GM19324 (cell line): ENCODE measurements at regions not wholly inside any gene's neighbourhood (a gene's known extent, or its start where the extent isn't known, plus 50 kb on each side); places are given as distances from the start of the nearest gene placed in this dataset.
"Not testable (repeated sequence)": the region's sequence is repeated elsewhere in the genome, so short reads cannot be mapped to it uniquely, and the experiment has no call there.

Source experiments
- ATAC-seq: cut with Tn5 transposase; IDR thresholded peaks from one replicate; pipeline ENCODE4 v1.9.1; 2021; ENCODE audit warnings: mild to moderate bottlenecking, moderate library complexity; ENCODE audit not compliant: unreplicated experiment, low FRiP score

DNA sequence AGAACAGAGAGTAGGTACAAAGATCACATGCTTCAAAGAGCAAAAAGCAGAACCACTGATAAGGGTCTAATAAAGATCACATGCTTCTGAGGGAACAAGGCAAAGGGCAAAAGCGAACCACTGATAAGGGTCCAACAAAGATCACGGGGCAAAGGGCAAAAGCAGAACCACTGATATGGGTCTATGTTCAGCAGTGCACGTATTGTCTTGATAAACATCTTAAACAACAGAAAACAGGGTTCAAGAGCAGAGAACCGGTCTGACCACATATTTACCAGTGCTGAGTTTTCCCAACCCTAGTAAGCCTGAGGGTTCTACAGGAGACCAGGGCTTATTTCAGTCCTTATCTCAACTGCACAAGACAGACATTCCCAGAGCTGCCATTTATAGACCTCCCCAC is 362.7 kb upstream of the ATXN7L3B start:
- ATAC-seq = not testable (repeated sequence)

DNA sequence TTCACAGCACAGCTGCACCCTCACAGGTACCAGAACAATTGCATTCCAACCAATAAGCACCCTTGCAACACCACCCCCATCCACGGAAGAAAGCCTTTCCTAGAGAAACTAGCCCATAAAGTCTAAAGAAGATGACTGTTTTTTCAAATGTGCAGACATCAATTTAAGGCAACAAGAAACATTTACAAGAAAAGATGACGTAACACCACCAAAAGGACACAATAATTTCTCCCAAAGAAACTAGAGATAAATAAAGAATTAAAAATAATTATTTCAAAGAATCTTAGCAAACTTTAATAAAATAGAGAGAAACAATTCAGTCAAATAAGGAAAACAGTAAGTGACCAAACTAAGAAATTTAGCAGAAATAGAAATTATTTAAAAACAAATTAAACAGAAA is 352.3 kb upstream of the ATXN7L3B start:
- ATAC-seq = no peak

DNA sequence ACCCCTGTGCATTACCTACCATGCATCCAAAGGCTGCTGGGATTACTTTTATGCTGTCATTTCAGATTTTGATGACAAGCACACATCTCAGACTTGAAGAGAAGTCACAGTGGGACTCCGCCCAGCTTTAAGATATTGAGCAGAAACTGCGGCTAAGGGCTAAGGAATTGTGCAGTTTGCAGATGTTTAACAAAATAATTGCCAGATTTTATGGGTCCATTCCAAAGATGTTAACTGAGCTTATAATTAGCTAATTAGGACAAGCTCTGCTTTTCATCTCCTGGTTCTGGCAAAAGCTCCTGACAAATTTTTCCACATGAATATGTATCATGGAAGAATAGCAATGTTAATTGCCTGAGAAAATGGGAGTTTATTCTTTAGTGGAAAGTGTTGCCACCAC is 344.4 kb upstream of the ATXN7L3B start:
- ATAC-seq = no peak

DNA sequence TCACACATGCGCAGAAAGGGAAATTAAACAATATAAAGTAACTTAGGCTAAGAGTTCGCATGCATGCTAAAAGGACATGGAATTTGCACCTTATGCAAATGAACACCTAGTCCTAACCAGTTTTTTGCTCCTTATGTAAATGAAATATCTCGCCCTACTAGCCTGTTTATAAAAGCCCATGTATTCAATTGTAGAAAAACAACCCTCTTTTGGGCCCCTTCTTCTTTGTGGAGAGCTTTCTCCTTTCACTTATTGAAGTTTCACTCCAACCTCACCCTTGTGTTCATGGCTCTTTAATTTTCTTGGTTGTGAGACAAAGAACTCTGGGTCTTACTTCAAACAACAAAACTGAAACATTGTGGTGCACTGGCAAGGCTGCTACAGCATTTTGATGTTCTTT is 333.4 kb upstream of the ATXN7L3B start:
- no peak for ATAC-seq

DNA sequence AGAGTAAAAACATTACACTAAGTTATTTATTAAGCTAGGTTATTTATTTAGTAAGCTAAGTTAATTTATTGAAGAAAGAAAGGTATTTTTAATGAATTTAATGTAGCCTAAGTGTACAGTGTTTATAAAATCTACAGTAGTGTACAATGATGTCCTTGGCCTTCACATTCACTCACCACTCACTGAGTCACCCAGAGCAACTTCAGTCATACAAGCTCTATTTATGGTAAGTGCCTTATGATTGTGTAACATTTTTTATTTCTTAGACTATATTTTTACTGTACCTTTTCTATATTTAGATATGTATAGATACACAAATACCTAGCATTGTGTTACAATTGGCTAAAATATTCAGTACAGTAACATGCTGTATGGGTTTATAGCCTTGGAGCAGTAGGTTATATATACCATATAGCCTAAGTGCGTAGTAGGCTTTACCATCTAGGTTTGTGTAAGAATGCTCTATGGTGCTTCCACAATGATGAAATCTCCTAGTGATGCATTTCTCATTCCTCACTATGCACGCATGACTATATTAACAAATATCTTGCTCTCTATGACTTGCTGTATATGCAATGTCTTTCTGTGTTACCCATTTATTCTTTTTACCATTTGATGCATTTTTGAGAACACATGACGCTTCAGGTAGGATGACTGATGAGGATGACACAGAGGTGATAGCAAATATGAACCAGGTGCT is 309.6 kb upstream of the ATXN7L3B start:
- ATAC-seq = no peak

DNA sequence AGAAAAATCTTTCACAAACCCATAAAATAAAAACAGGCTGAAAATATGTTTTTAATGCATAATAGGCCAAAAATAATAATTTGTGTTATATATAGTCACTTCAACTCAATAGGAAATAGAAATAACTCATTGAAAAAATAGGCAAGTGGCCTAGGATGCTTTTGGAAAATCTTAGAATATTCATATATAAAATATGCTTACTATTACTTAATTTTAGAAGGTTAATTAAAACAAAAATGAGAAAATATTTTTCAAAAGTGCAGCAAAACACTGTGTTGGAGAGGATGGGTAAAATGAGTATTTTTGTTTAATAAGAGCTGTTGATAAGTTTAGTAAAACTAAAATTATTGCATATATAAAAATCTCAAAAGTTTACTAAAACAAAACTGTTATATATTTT is 308.0 kb upstream of the ATXN7L3B start:
- ATAC-seq = no peak

DNA sequence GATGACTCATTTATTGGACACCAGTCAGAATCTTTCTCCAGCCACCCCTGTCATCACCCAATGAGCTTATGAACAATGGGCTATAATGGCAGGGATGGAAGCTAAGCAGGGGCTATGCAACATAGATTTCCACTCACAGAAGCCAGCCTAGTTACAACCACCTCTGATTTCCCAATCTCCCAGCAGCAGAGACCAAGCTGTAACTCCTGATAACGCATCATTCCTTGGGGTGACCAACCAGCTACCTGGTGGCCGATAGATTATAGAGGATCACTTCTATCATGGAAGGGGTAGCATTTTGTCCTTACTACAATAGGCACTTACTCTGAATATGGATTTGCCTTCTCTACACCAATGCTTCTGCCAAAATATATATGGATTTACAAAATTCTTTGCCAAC is 302.3 kb upstream of the ATXN7L3B start:
- no peak for ATAC-seq

DNA sequence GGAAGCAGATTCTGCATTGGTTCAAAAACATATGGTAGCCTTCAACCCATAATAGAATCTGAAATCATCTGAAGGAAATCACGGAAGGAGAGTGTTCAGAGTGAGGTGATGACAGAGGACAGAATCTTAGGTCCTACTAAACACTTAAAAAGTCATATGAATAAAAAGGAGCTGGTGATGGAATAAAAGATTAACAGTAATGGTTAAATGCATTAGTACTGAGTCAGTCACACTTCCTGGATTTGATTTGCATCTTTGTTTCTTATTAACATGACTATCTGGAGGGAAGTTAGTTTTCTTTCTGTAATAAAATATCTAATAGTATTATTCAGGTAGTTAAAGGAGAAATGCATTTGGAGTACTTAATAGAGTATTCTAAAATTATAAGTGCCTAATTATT is 296.3 kb upstream of the ATXN7L3B start:
- ATAC-seq = no peak

DNA sequence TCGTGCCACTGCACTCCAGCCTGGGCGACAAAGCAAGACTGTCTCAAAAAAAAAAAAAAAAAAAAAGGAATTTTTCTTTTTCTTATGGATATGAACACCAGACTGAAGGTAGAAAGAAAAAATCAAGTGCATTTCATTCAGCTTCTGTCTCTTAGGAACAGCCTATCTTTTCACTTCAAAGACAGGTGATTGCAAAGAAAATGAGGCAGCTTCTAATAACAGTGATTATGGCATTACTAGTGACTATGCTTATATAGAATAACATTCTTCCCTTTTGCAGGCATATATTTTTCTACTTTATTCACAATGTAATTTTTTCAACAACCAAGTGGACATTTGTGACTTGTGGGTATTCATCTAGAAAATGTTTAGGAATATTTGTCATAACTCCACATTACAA is 295.5 kb upstream of the ATXN7L3B start:
- no peak for ATAC-seq

DNA sequence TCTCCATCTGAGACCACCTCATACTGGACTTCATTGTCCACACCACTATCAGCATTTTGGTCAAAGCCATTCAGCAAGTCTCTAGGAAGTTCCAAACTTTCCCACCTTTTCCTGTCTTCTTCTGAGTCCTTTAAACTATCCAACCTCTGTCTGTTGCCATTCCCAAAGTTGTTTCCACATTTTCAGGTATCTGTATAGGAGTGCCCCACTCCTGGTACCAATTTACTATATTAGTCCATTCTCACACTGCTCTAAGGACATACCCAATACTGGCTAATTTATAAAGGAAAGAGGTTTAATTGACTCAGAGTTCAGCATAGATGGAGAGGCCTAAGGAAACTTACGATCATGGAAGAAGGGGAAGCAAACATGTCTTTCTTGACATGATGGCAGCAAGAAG is 292.2 kb upstream of the ATXN7L3B start:
- no peak for ATAC-seq

DNA sequence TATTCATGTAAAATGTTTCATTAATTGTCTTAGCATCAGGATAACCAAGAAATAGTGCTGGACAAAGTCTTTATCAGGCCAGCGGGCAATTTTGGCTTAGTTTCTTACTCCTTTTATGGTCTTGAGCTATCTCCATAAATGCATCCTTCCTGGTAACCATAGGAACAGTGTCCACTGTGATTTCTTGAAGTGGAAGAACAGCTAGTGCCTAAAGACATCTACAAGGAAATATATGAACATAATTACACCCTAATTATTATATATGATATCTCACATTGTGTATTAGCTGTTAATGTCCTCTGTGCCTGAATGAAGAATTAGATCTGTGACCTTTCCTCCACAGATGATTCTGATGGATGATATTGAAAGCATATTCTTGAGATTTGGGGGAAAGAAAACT is 286.7 kb upstream of the ATXN7L3B start:
- no peak for ATAC-seq

DNA sequence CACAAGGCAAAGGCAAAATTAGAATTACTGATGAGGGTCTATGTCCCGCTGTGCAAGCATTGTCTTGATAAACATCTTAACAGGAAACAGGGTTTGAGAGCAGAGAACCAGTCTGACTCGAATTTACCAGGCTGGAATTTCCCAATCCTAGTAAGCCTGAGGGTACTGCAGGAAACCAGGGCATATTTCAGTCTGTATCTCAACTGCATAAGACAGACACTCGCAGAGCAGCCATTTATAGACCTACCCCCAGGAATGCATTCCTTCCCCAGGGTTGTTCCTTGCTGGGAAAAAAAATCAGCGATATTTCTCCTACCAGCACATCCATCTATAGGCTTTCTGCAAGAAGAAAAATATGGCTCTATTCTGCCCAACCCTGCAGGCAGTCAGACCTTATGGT is 283.8 kb upstream of the ATXN7L3B start:
- ATAC-seq = not testable (repeated sequence)

DNA sequence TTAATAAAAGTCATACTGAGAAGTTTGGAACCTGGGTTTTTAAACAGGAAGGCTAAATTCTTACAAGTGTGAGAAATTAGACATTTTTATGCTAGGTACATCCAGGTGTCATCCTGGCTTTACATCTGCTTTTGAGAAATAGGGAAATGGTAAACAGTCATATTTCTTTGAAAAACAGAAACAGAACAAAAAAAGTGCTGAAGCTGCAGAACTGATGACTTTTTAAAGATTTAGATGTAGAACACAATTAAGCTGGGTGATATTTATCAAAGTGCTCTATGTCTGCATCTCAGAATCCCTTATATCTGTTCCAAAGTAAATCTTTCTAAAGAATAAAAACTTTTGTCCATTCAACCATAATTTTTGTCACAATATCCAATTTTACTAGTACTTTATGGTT is 282.9 kb upstream of the ATXN7L3B start:
- no peak for ATAC-seq

DNA sequence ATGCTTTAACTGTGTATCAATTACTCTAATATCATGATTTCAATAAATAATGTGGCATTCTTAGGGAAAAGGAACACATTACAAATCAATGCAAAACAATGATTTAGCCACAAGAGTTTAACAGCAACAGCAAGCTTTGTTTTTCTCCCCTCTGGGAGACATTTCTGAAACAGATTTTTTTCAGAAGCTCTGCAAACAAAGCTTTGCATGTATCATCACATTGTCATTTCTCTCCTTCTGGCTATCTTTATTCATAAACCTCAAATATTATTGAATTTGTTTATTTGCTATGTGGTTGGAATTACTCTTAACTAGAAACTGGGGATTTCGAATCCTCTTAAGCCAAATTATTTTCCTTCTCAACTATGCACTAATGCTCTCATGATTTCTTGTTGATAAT is 278.4 kb upstream of the ATXN7L3B start:
- ATAC-seq = no peak

DNA sequence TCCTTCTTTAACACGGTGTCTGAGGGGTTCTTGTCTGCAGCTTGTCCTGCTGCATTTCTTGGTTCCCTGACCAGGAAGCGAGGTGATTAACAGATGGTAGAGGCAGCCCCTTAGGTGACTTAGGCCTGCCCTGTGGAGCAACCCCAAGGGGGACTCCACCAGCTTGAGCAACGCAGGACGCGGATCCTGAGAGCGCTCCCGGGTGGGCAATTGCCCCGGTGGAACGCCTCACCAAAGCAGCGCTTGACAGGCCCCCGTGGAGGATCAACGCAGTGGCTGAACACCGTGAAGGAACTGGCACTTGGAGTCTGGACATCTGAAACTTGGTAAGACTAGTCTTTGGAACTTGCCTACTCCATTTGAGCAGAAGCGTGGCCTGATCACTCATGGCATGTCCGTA is 272.9 kb upstream of the ATXN7L3B start:
- ATAC-seq = no peak

DNA sequence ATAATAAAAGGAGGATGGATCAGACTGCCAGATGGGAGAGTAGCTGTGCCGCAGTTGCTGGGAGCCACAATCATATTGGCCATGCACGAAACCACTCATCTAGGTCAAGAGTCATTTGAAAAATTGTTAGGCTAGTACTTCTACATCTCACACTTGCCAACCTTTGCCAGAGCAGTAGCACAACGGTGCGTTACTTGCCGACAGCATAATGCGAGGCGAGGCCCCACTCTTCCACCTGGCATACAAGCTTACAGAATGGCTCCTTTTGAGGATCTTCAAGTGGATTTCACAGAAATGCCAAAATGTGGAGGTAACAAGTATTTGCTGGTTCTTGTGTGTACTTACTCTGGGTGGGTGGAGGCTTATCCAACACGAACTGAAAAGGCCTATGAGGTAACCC is 268.3 kb upstream of the ATXN7L3B start:
- not testable (repeated sequence) for ATAC-seq

DNA sequence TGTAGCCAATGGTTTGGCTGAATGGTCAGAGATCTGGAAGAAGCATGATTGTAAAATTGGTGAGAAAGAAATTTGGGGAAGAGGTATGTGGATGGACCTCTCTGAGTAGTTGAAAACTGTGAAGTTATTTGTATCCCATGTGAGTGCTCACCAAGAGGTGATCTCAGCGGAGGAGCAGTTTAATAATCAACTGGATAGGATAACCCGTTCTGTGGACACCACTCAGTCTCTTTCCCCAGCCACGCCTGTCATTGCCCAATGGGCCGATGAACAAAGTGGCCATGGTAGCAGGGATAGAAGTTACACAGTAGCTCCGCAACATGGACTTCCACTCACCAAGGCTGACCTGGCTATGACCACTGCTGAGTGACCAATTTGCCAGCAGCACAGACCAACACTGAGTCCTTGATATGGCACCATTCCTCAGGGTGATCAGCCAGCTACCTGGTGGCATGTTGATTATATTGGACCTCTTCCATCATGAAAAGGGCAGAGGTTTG is 257.4 kb upstream of the ATXN7L3B start:
- no peak for ATAC-seq

DNA sequence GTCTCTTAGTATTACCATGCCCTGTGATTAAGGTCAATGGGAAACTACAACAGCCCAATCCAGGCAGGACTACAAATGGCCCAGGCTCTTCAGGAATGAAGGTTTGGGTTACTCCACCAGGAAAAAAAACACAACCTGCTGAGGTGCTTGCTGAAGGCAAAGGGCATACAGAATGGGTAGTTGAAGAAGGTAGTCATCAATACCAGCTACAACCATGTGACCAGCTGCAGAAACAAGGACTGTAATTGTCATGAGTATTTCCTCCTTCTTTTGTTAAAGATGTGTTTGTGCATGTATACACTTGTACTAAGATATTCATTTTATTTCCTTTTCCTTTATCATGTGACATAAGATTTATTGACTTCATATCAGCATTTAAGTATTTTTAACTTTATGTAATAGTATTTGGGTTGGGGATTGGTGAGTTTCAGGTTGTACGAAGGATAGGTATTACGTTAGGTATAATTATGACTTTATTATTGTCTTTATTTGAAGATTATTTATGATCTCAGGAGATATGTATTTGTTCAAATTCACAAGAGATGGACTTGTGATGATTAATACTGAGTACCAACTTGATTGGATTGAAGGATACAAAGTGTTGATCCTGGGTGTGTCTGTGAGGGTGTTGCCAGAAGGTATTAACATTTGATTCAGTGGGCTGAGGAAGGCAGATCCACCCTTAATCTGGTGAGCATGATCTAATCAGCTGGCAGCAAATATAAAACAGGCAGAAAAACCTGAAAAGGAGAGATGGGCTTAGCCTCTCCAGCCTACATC is 256.0 kb upstream of the ATXN7L3B start:
- ATAC-seq = not testable (repeated sequence)

DNA sequence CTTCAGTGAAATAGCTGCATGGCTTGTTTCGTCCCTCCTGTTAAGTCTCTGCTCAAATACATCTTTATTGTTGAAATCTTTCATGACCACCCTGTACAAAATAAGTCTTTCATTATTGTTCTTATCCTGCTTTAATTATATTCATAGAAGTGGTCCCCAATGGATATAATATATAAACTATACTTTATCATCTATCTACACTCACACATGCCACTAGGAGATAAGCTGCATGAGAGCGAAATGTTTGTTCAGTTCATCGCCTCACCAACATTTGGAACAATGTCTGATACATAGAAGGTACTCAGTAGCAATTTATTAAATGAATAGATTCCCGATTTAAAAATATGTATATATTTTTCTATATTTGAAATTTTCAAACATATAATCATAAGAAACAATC is 254.0 kb upstream of the ATXN7L3B start:
- ATAC-seq = no peak

DNA sequence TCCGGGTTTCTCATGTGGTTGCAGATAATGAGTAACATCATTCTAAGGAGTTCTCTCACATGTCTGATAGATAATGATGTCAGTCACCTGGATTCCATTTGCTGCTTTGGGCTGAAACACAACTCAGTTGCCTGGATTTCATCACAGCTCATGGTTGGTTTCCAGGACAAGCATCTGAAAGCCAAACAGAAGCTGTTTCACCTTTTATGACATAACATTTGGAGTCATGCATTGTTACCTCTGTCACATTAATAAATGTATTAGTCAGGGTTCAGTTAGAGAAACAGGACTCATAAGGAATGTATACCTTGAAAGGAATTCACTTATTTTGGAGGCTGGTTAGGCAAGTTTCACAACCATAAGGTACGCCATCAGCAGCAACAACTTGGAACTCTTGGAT is 251.9 kb upstream of the ATXN7L3B start:
- ATAC-seq = no peak

DNA sequence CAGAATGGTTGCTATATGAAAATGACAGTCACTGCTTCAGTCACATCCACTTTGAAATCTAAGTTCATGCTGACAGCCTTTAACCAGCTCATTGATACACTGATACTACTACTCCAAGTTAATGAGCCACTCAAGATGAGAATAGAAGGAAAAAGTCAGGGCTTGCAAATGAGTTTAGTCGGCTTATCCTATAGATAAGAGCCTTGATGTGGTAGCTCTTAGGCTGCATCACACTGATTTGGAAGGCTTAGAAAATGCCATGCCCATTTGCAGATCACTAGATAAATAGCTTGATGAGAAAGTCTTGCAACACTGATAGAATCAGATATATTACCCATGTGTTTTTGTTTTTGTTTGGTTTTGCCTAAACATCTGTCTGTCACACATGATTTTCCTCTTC is 251.4 kb upstream of the ATXN7L3B start:
- no peak for ATAC-seq
